Stimulated activated naive CD4-positive, alpha-beta T cell (primary cell): ENCODE measurements at regions not wholly inside any gene's neighbourhood (a gene's known extent, or its start where the extent isn't known, plus 50 kb on each side); places are given as distances from the start of the nearest gene placed in this dataset.

Experiments used
- DNase-seq, 6 experiments: peaks; one replicate each; lab custom pipeline; 2025; lab: John Stamatoyannopoulos, UW

DNA sequence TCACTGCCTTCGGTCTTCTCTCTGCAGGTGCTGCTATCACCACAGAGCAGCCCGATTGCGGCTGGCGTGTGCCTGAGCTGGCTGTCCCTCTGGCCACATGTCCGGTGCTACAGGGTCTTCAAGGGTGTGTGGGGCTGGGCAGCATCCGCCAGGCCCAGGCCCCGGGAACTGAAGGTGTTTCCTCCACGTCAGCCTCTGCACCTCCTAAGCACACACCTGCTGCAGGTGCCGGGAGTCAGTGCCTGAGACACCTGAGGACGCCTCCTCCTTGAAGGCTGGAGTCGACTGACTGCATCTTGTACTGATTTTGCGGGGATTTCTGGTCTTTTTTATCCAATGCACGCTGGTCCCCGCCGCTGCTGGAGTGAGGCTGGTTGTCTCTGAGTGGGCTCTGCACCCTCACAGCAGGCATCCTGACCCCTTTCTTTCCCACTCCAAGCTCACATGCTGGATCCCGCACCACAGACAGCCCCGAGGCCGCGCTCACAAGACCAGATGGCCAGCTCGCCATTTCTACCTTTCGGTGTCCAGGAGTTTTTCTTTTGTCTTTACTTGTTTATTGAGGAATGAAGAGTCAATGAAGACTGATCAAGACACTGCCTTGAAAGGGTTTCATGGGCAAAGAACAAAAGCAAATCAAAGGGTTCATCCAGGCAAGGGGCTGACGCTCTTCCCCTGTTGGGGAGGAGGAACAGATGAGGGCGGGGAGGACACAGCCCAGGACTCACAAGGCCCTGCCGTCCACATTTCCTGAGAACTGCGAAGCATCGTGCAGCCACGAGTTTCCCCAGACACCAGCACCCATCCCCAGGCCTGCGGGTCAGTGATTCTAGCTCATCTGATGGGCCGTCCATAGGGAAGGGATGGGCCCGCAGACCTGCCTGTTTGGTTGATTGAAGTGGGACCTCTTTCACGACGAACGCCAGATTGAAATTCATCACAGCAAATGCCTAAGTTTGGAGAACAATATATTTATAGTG is 203.8 kb upstream of the SOX1 start:
- DNase-seq = no peak

DNA sequence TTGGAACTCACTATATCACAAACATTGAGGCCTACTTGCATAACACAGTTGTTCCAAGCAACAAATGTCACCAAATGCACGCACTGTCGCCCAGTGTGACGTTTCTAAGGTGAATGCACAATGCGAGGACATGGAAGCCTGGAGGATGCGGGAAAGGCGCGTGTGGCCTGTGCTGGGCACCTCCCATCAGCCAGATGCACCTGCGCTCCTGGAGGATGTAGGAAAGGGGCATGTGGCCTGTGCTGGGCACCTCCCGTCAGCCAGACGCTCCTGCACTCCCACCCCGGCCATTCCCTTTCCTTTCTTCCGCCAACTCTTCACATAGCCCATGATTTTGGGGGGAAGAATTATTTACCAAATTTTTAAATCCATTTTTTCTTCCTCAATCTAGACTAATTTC is 202.4 kb upstream of the SOX1 start:
- DNase-seq = no peak

DNA sequence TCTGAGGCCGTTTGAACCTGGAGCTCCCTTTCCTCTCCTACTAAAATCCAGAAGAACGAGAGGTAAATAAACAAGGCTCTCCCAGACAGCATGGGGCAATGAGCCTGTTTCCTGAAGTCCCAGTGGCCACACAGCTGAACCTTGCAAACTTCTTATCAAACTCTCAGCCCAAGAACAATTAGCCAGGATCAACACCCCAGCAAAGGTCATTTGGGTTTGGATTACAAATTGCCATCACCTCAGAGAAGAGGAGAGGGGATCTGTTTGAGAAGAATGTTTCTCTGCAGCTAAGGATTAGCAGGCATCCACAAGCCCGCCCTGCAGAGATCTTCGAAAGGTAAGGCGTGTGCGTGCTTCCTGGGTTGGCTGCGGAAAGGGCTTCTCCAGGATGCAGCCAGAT is 201.9 kb upstream of the SOX1 start:
- no peak for DNase-seq

DNA sequence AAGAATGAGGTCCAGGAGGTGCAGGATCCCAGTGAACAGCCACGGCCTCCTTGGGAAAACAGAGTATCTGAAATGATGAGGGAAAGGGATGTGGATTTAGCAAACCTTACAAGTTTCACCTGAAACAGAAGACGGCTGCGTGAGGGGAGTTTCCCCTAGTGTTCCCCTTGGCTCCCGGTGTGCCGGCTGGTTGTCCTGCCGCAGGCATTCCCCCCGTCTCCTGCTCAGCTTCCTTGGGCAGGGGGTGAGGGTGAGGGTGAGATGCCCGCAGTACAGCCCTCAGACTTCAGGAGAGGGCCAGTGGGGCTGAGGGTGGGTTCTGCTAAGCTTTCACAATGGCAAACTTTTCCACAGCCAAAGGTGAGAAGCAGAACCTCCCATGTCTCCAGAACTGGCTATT is 201.1 kb upstream of the SOX1 start:
- DNase-seq = no peak

DNA sequence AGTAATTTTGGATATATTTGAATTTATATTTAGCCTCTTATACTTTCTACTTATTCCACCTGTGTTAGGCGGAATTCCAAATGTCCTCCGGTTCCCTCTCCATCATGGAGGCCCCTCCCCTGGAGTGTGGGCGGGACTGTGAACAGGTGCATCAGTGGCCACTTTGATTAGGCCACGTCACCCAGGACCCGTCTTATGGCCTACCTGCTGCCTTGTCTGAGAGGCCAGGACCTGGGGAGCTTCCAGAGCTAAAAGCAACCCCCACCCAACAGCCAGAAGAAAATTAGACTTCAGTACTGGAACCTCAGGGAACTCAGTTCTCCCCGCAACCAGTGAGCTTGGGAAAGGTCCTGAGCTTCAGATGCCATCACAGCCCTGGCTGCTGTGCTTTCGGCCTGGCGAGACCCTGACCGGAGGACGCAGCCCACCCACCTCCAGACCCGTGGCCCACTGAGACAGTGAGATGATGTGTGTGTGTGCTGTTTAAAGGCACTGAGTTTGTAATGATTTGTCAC is 200.2 kb upstream of the SOX1 start:
- no peak for DNase-seq

DNA sequence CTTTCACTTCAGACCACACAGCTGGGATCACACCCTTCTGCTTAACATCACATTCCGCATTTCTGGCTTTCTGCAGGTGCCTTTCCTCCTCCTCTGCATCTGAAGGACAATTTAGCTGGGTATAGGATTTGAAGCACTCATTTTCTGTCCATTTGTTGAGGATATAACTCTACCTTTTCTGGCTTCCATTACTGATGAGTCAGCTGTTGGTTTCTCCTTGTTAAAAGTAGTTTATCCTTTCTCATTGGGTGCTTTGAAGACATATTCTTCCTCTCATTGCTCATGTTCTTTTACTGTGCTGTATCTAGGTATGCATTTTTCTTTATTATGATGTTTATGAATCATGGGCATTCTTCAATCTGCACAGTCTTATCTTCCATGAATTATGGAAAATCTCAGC is 199.3 kb upstream of the SOX1 start:
- no peak for DNase-seq

DNA sequence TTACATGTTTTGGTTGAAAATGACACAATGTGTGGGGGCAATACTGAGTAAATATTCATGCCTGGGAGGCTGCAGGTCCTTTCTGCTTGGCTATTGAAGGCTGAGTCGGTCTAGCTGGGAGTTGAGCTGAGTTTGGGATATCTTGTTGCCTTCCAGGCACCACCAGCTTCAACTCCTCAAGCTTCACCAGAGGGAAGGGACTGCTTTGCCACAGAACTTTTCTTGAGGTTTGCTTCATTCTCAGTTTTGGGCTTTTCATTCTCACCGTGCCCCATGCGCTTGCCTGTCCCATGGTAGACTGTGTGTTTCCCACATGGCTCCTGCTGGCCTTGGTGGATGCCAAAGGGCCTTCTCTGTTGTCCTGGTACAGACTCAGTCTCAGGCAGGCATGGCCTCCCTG is 198.2 kb upstream of the SOX1 start:
- no peak for DNase-seq

DNA sequence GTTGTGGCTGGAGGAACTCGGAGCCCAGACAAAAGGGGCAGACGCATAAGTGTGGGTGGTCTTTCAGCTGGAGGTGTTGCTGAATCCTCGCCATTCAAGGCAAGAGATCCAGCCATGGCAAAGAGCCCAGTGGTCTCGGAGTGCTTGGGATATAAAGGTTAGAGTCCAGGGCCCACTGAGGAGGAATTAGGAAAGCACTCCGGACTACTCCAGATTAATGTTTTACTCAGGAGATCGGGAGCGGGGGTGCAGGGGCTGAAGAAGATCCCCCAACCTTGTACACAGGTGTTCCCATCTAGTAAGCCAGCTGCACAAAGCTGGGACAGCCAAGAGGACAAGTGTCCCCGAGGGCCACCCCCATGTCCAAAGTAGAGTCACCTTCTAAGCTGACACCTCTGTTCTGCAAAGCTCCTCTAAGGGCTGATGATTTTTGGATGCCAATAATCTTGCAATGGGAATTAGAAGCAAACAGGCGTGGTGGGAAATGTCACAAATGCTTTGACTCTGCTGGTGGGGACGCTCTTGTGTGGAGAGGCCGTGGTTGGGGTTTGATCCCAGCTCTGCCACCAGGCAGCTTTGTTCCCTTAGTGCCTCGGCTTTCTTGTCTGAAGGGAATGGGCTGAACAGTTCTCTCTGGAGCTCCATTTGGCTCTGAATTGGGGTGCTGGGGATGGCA is 194.3 kb upstream of the SOX1 start:
- no peak for DNase-seq

DNA sequence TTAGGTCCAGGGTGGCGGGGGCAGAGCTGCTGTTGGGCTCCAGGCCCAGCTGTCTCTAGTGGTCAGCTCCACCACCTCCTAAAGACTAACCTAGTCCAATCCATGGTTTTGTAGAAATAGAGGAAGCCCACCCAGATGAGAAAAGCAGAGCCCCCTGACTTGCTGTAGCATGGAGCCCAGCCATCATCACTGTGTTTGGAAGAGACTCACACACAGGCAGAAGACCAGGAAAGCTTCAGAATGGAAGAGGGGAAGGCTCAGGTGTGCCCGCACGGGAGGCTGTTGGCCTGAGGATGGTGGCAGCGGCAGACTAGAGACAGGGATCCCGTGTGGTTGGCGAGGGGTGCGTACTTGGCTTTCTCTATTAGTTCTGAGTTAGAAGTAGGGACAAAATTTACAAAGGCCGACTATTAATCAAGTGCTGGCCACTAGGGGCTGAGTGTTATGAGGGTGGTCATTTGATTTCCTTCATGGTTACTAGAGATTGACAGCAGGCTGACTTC is 193.2 kb upstream of the SOX1 start:
- DNase-seq = no peak

DNA sequence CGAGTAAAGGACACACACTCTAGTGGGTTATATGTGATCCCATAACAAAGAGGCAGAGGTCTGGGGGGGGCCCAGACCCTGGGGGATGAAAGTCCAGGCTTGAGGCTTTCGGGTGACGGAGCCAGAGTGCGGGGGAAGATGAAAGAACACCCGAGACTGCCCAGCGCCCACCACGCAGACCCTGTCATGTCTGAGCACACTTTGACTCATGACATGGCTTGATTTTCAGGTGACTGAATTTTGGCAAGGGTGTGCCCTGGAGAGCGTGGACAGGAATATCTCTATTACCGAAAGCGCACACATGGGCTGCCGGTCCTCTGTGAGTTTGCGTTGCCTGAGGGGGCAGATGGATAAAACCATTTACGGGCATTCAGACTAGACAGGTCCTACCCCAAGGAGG is 192.0 kb upstream of the SOX1 start:
- DNase-seq = no peak

DNA sequence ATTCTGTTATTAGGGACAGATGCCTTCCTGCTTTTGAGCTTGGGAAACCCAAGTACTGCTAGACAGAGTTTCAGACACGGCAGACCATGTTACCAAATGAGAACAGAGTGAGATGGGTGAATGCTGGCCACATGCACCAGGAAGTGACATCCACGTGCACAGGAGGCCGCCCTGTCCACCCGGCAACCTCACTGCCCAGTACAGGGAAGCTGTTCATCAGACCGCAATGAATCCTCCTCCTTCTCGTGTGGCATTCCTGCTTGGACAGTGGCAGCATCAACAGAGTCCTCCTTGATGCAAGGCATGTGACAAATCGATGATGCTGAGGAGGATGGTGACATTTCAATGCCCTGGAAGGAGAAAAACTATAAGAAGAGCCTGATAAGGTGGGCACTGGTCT is 191.0 kb upstream of the SOX1 start:
- DNase-seq = no peak

DNA sequence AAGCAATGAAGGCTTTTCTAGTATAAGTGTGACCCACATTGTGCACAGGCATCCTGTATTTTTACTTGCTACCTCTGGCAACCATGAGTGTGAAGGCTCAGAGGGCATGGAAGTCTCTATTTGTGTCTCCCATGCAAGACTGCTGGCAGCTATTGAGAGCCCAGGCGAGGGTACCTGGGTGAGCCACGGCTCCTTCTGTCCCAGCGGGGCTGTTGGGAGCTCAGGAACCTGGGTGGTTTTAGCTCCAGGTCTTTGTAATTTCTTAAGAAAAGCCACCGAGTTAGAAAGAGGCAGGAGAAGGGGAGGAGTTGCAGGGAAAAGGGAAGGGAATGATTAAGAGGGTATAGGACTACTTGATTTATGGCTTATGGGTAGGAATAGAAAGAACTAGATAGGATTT is 190.4 kb upstream of the SOX1 start:
- DNase-seq = no peak

DNA sequence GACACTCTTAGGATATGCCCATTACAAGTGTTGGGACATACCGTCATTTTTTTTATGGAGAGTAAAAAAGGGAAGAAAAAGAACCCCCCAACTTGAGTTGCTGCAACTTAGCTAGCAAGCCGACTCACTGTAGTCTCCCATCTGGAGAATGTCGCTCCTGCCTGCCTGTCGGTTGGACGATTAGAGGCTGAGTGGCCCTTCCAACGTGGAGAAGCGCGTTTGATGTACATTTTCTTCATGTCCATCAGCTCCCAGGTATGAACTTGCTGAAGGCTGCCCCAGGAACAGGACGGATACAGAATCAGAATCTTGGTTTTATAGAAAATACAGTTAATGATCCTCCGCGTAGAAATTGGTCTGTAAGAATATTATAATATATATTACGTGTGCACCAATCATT is 189.0 kb upstream of the SOX1 start:
- DNase-seq = no peak

DNA sequence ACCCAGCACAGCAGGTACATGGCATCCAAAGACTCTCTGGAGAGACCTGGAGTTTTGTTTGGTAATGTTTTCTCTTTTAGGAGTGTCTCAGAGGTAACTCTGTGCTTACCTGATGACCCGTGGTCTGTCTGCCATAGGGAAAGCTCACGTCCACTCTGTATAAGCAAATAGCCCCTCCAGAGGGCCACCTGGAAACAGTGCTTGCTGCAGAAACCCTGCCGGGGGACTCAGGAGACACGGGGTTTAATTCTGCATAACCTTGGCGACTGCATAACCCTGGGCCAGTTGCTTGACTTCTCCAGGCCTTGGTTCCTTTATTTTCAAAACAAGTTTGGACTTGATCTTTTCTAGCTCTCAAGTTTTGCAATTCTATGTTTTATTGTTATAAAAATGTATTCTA is 187.2 kb upstream of the SOX1 start:
- DNase-seq = no peak

DNA sequence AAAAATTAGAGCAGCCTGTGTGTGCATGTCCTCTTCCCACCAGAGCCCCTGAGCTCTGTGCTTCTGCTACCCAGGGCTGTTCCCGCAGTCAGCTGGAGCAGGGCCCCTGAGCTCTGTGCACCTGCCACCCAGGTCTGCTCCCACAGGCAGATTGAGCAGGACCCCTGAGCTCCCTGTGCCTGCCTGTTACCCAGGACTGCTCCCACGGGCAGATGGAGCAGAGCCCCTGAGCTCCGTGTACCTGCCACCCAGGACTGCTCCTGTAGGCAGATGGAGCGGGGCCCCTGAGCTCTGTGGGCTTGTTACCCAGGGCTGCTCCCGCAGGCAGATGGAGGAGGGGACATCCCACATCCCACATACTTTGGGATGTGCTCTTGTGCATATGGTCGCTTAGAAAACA is 186.8 kb upstream of the SOX1 start:
- DNase-seq = no peak

DNA sequence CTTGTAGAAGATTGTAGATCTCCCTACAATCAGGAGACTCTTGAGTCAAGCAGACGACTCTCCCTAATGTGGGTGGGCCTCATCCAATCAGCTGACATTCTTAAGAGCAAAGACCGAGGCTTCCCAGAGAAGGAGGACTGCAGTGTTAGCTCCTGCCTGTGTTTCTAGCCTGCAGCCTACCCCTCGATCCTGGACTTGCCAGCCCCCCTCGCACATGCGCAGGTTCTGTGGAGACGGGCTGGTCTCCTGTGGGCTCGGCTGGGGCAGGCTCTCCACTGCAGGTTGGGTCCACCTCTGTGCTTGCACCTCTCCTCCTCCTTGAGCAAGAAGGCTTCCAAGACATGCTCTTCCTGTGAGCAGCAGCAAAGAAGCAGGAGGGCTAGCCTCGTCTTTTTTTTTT is 185.2 kb upstream of the SOX1 start:
- no peak for DNase-seq

DNA sequence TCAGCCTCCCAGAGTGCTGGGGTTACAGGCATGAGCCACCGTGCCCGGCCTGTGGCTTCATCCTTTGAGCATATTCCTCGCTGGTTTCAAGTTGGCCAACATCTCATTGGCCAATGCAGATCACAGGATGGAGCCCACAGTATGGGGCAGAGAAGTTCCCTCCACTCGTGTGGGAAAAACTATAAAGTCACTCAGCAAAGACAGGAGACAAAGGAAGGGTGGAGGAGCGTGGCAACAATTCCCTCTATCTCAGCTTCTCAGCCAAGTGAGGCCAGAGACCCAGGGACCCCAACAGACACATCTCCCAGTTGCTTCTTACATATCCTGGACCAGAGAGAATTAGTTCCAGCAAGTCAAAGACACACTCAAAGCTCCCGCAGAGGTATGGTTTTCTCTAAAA is 184.6 kb upstream of the SOX1 start:
- no peak for DNase-seq

DNA sequence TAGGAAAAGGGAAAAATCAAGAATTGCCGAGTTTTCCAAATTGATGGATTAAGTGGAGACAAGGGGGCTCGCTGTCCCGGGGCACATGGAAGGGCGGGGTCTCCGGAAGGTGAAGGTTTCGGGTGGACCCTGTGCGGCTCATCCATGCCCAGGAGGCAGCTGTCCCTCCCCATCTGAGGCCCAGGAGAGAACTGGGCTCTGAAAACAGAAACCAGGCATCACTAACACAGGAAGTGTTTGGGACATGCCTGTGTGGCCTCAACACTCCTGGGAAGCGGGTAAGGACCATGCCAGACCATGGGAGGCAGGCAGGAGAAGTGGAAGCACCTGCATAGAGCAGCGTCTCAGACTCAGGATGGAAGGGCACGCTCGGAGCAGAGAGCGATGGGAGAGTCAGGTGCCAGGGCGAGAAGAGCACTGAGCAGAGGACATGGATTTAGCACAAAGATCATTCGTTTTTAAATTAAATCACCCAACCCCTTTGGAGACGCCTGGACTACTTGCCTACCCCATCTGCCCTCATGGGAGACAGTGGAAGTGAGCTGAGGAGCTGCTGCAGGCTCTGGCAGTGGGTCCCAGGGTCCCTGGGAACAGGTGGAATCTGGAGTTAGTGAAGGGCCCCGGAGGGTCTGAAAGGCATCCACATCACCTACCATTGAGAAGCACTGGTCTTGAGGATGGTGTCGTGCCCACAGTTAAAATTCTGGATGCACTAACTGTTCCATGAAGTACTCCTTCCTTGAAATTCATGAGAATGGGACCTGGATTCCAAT is 183.2 kb upstream of the SOX1 start:
- no peak for DNase-seq

DNA sequence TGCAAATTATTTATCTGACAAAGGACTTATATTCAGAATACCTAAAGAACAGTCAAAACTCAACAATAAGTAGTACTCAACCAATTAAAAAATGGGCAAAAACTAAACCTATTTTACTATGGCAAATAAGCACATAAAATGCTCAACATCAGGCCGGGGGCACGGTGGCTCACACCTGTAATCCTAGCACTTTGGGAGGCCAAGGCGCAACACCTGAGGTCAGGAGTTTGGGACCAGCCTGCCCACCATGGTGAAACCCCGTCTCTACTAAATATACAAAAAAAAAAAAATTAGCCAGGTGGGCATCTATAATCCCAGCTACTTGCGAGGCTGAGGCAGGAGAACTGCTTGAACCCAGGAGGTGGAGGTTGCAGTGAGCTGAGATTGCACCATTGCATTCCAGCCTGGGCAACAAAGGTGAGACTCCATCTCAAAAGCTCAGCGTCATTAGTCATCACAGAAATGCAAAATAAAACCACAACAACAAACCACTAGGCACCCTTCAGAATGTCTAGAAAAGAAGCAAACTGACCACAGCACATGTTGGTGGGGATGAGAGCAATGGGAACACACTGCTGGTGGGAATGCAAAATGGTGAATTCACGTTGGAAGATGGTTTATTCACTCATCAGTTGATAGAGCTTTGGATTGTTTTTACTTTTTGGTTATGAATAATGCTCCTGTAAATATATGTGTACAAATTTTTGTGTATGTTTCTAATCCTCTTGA is 180.6 kb upstream of the SOX1 start:
- DNase-seq = no peak

DNA sequence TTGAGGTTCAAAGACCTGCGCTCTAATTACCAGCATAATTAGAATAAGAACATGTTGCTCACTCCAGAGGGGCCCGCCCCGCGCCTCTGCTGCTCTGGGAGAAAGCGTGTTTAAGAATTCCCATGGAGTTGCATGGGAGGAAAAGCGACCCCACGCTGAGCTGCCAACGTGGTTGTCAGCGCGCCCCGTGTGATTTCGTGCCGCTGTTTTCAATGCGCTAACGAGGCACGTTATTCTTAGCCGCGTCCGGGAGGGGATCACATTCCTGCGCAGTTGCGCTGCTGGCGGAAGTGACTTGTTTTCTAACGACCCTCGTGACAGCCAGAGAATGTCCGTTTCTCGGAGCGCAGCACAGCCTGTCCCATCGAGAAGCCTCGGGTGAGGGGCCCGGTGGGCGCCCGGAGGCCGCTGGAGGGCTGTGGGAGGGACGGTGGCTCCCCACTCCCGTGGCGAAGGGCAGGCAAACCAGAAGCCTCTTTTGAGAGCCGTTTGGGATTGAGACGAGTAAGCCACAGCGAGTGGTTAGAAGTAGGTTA is 173.8 kb upstream of the SOX1 start:
- DNase-seq = no peak
